ENCODE measurements at regions not wholly inside any gene's neighbourhood (a gene's known extent, or its start where the extent isn't known, plus 50 kb on each side); places are given as distances from the start of the nearest gene placed in this dataset.

- no peak for DNase-seq
Measured at GRCh38 chr4:183763990-183764754, 105.1 kb downstream of the TRAPPC11 start.

GRCh38 chr4:183765251-183765911 lies 106.3 kb downstream of the TRAPPC11 start:
- no peak for DNase-seq

- no peak for DNase-seq
Measured at GRCh38 chr4:183766140-183766539, 107.0 kb downstream of the TRAPPC11 start.

GRCh38 chr4:183770906-183771305 lies 111.8 kb downstream of the TRAPPC11 start:
- DNase-seq = no peak

- DNase-seq = no peak
Measured at GRCh38 chr4:183772361-183772760, 113.3 kb downstream of the TRAPPC11 start.

- DNase-seq = no peak
Measured at GRCh38 chr4:183773790-183774189, 114.7 kb downstream of the TRAPPC11 start.

- DNase-seq = no peak
Measured at GRCh38 chr4:183783306-183783705, 121.8 kb upstream of the STOX2 start.

- no peak for DNase-seq
Measured at GRCh38 chr4:183783991-183784553, 121.0 kb upstream of the STOX2 start.

GRCh38 chr4:183788308-183788905 lies 116.7 kb upstream of the STOX2 start:
- DNase-seq = no peak

- DNase-seq = no peak
Measured at GRCh38 chr4:183789657-183790056, 115.5 kb upstream of the STOX2 start.

- DNase-seq = no peak
Measured at GRCh38 chr4:183790661-183791060, 114.4 kb upstream of the STOX2 start.

GRCh38 chr4:183797011-183797444 lies 108.1 kb upstream of the STOX2 start:
- DNase-seq = no peak

- no peak for DNase-seq
Measured at GRCh38 chr4:183797445-183798300, 107.4 kb upstream of the STOX2 start.

GRCh38 chr4:183798301-183799253 lies 106.5 kb upstream of the STOX2 start:
- no peak for DNase-seq

GRCh38 chr4:183801457-183802165 lies 103.5 kb upstream of the STOX2 start:
- no peak for DNase-seq

GRCh38 chr4:183806341-183806740 lies 98.8 kb upstream of the STOX2 start:
- no peak for DNase-seq

- no peak for DNase-seq
Measured at GRCh38 chr4:183807420-183808096, 97.5 kb upstream of the STOX2 start.

- no peak for DNase-seq
Measured at GRCh38 chr4:183808097-183808456, 97.0 kb upstream of the STOX2 start.

- no peak for DNase-seq
Measured at GRCh38 chr4:183812567-183812966, 92.5 kb upstream of the STOX2 start.

- DNase-seq = no peak
Measured at GRCh38 chr4:183814461-183814860, 90.6 kb upstream of the STOX2 start.
